Left renal pelvis (tissue), 4 donors: ENCODE measurements at regions not wholly inside any gene's neighbourhood (a gene's known extent, or its start where the extent isn't known, plus 50 kb on each side); places are given as distances from the start of the nearest gene placed in this dataset.
A peak's percentile ranks its signal among the peaks of the same experiment; 100 is the strongest.

Experiments used
- DNase-seq, 4 donors: peaks; one replicate each; pipeline ENCODE4 v3.0.0-alpha.2; 2013; ENCODE audit warnings: low read depth in 4 of 4, low spot score in 3 of 4

GRCh38 chr10:29925771-29926692, 133.4 kb downstream of the JCAD start:
- DNase-seq = no peak

- DNase-seq = no peak
Observed at GRCh38 chr10:29924436-29924835, 134.9 kb downstream of the JCAD start.

GRCh38 chr10:29923416-29923965, 135.9 kb downstream of the JCAD start:
- DNase-seq = no peak

GRCh38 chr10:29922892-29923291, 136.5 kb downstream of the JCAD start:
- DNase-seq = no peak

GRCh38 chr10:29922226-29922625, 137.2 kb downstream of the JCAD start:
- no peak for DNase-seq

- DNase-seq = no peak
Observed at GRCh38 chr10:29921071-29921446, 138.3 kb downstream of the JCAD start.

- no peak for DNase-seq
Observed at GRCh38 chr10:29920408-29921070, 138.8 kb downstream of the JCAD start.

GRCh38 chr10:29918623-29919400, 140.6 kb downstream of the JCAD start:
- no peak for DNase-seq

GRCh38 chr10:29917311-29917710, 142.1 kb downstream of the JCAD start:
- no peak for DNase-seq

- DNase-seq = no peak
Observed at GRCh38 chr10:29916669-29917068, 142.7 kb downstream of the JCAD start.

- DNase-seq = no peak
Observed at GRCh38 chr10:29914986-29915785, 144.2 kb downstream of the JCAD start.

- DNase-seq = no peak
Observed at GRCh38 chr10:29908962-29909361, 150.4 kb downstream of the JCAD start.

GRCh38 chr10:29900865-29901264, 158.5 kb downstream of the JCAD start:
- no peak for DNase-seq

GRCh38 chr10:29897999-29898716, 161.2 kb downstream of the JCAD start:
- no peak for DNase-seq

GRCh38 chr10:29897430-29897829, 162.0 kb downstream of the JCAD start:
- DNase-seq = no peak

GRCh38 chr10:29896053-29896452, 163.3 kb downstream of the JCAD start:
- no peak for DNase-seq

- peak in 1 of 4 donors; percentile 50 for DNase-seq
Observed at GRCh38 chr10:29895456-29895855, 163.9 kb downstream of the JCAD start.

GRCh38 chr10:29888321-29888720, 171.1 kb downstream of the JCAD start:
- DNase-seq = no peak

GRCh38 chr10:29886299-29886698, 173.1 kb downstream of the JCAD start:
- no peak for DNase-seq
